ENCODE measurements at regions not wholly inside any gene's neighbourhood (a gene's known extent, or its start where the extent isn't known, plus 50 kb on each side); places are given as distances from the start of the nearest gene placed in this dataset.
"Not testable (repeated sequence)": the region's sequence is repeated elsewhere in the genome, so short reads cannot be mapped to it uniquely, and the experiment has no call there.

DNA sequence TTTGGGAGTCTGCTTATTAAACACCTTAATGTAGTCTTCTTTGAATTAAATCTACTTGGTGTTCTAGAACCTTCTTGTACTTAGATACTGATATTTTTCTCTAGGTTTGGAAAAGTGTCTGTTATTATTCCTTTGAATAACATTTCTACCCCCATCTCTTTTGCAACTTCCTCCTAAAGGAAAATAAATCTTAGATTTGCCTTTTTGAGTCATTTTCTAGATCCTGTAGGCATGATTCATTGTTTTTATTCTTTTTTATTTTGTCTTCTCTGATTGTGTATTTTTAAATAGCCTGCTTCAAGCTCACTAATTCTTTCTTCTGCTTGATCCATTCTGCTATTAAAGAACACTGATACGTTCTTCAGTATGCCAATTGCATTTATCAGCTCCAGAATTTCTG is 155.9 kb upstream of the NEGR1 start:
- DNase-seq (ENCODE audit: low read depth): no peak
- TF ChIP-seq, protein P1, sequence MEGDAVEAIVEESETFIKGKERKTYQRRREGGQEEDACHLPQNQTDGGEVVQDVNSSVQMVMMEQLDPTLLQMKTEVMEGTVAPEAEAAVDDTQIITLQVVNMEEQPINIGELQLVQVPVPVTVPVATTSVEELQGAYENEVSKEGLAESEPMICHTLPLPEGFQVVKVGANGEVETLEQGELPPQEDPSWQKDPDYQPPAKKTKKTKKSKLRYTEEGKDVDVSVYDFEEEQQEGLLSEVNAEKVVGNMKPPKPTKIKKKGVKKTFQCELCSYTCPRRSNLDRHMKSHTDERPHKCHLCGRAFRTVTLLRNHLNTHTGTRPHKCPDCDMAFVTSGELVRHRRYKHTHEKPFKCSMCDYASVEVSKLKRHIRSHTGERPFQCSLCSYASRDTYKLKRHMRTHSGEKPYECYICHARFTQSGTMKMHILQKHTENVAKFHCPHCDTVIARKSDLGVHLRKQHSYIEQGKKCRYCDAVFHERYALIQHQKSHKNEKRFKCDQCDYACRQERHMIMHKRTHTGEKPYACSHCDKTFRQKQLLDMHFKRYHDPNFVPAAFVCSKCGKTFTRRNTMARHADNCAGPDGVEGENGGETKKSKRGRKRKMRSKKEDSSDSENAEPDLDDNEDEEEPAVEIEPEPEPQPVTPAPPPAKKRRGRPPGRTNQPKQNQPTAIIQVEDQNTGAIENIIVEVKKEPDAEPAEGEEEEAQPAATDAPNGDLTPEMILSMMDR (IDR thresholded peaks at IDR 0.05; ENCODE audit: insufficient read depth, low read depth, low read length, missing control alignments): no peak
- no peak overlapping the region for H3K4me3 ChIP-seq (ENCODE audit: low read depth, low read length)

DNA sequence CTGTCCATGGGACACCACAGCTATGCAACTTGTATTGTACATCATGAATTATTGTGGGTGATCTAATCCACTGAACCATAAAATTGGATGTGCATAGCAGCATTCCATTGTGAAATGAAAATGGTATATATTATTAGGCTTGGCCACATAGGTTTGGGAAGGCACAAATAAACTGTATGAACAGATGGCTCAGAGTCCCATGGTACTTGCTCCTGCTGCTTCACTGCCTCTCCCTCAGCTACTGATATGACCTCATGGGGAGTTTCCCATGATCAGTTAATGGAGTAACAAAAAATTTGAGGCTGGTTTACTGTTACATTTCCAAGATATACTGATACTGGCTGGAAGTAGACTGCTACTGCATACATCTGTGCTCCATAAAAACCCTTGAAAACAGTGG is 152.7 kb upstream of the NEGR1 start:
- TF ChIP-seq, protein P1 (IDR thresholded peaks at IDR 0.05; ENCODE audit: insufficient read depth, low read depth, low read length, missing control alignments): no peak
- no peak overlapping the region for H3K4me3 ChIP-seq (ENCODE audit: low read depth, low read length)
- peak; percentile 20 for DNase-seq (ENCODE audit: low read depth)

DNA sequence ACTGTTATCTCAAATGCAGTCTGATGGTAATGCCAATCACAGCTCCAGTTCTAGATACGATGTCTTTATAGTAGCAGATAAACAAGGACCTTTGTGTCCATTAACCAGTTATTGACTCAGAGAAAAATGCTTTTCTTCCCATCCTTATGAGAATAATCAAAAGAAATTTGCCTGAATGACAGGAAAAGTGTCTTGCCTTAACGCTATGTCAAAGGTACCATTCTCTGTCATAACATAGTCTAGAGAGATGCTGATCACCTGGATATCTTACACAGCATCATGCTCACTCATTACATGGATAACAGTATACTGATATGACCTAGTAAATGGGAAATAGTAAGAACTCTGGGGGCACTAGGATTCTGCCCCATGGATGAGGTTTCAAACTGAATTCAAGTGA is 151.7 kb upstream of the NEGR1 start:
- H3K4me3 ChIP-seq (ENCODE audit: low read depth, low read length): no peak overlapping the region
- TF ChIP-seq, protein P1 (IDR thresholded peaks at IDR 0.05; ENCODE audit: insufficient read depth, low read depth, low read length, missing control alignments): no peak
- DNase-seq (ENCODE audit: low read depth): no peak

GRCh38 chr1:72433591-72433990 is 151.3 kb upstream of the NEGR1 start:
- DNase-seq (ENCODE audit: low read depth): peak; percentile 50
- TF ChIP-seq, protein P1 (IDR thresholded peaks at IDR 0.05; ENCODE audit: insufficient read depth, low read depth, low read length, missing control alignments): no peak

DNA sequence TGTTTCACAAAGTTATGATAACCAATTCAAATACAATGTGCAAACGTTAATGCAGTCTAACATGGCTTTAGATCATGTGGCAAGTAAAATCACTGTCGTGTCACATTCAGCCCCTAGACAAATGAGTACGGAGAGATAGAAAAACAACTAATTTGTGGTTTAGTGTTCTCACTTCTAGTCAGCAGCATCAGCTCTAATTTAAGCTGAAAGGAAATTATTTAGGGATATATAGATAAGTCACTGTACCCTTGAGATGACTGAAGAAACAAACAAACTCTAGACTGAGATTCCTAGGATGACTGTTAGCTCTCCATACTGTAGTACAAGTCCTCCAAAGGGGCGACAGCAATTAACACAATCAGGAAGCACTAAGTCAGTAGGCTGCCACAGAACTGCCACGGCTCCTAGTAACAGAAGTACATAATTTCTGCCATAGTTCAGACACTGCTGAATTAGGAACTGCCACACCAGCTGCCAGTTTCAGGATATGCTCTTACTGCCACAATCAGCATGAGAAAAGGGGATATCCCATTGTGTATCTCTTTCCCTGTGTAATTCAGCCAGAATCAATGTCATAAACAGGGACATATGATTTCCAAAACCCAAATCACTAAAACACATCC is 150.4 kb upstream of the NEGR1 start:
- peak; percentile 41 for DNase-seq (ENCODE audit: low read depth)
- no peak overlapping the region for H3K4me3 ChIP-seq (ENCODE audit: low read depth, low read length)
- TF ChIP-seq, protein P1 (IDR thresholded peaks at IDR 0.05; ENCODE audit: insufficient read depth, low read depth, low read length, missing control alignments): no peak

More at GRCh38 chr1:72433591-72433990, 151.3 kb upstream of the NEGR1 start:
- H3K4me3 ChIP-seq (ENCODE audit: low read depth, low read length): no peak overlapping the region

DNA sequence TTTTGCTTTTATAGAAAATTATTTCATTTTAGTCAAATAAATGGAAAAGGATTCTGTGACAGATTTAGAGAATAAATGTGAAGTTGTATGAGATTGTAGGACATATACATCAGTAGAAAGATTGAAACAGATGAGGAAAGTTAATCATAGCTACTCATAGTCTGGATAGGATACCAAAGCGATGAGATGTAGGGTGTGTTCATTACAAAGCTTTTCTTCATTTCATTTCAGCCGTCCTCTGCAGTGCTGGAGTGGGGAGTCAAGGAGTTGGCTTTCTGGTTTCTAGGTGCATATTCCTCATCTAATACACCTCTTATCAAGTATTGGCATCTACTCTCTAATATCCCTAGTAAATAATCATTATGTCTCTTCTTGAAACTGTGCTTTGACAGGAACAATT is 149.5 kb upstream of the NEGR1 start:
- no peak overlapping the region for H3K4me3 ChIP-seq (ENCODE audit: low read depth, low read length)
- TF ChIP-seq, protein P1 (IDR thresholded peaks at IDR 0.05; ENCODE audit: insufficient read depth, low read depth, low read length, missing control alignments): no peak
- no peak for DNase-seq (ENCODE audit: low read depth)

DNA sequence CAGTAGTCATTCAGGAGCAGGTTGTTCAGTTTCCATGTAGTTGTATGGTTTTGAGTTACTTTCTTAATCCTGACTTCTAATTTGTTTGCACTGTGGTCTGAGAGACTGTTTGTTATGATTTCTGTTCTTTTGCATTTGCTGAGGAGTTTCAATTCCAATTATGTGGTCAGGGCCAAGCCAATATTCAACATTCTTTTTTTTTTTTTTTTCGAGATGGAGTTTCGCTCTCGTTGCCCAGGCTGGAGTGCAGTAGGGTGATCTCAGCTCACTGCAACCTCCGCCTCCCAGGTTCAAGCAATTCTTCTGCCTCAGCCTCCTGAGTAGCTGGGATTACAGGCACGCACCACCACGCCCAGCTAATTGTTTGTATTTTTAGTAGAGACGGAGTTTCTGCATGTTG is 145.9 kb upstream of the NEGR1 start:
- not testable (repeated sequence) for H3K4me3 ChIP-seq (ENCODE audit: low read depth, low read length)

More for the DNA sequence above, 145.9 kb upstream of the NEGR1 start:
- DNase-seq (ENCODE audit: low read depth): not testable (repeated sequence)
